Glomerular endothelial cell (primary cell): ENCODE measurements at regions not wholly inside any gene's neighbourhood (a gene's known extent, or its start where the extent isn't known, plus 50 kb on each side); places are given as distances from the start of the nearest gene placed in this dataset.
A peak's percentile ranks its signal among the peaks of the same experiment; 100 is the strongest.
"Not testable (repeated sequence)": the region's sequence is repeated elsewhere in the genome, so short reads cannot be mapped to it uniquely, and the experiment has no call there.

ENCODE experiments used
- DNase-seq: peaks from one replicate; pipeline ENCODE4 v3.0.0-alpha.2; 2011; ENCODE audit warnings: low read depth, low spot score; ENCODE audit errors: extremely low read depth

- no peak for DNase-seq
Observed at GRCh38 chr1:55904541-55904940, 674.8 kb downstream of the PLPP3 start.

- no peak for DNase-seq
Observed at GRCh38 chr1:55898181-55898580, 681.2 kb downstream of the PLPP3 start.

GRCh38 chr1:55896210-55896609, 681.0 kb upstream of the USP24 start:
- no peak for DNase-seq

GRCh38 chr1:55894521-55894920, 679.4 kb upstream of the USP24 start:
- DNase-seq: no peak

- DNase-seq: peak; percentile 18
Observed at GRCh38 chr1:55893155-55893554, 678.0 kb upstream of the USP24 start.

- DNase-seq: no peak
Observed at GRCh38 chr1:55888685-55889317, 673.6 kb upstream of the USP24 start.

- DNase-seq: no peak
Observed at GRCh38 chr1:55886856-55887712, 671.9 kb upstream of the USP24 start.

- DNase-seq: no peak
Observed at GRCh38 chr1:55885619-55886018, 670.5 kb upstream of the USP24 start.

- no peak for DNase-seq
Observed at GRCh38 chr1:55882931-55883330, 667.8 kb upstream of the USP24 start.

GRCh38 chr1:55879346-55879745, 664.2 kb upstream of the USP24 start:
- no peak for DNase-seq

GRCh38 chr1:55877437-55878232, 662.5 kb upstream of the USP24 start:
- DNase-seq: no peak

GRCh38 chr1:55876276-55877060, 661.3 kb upstream of the USP24 start:
- DNase-seq: no peak

GRCh38 chr1:55870106-55870505, 654.9 kb upstream of the USP24 start:
- DNase-seq: no peak

GRCh38 chr1:55869065-55869464, 653.9 kb upstream of the USP24 start:
- DNase-seq: no peak

- DNase-seq: no peak
Observed at GRCh38 chr1:55868026-55868425, 652.9 kb upstream of the USP24 start.

- DNase-seq: no peak
Observed at GRCh38 chr1:55867304-55867843, 652.2 kb upstream of the USP24 start.

- not testable (repeated sequence) for DNase-seq
Observed at GRCh38 chr1:55865778-55866177, 650.6 kb upstream of the USP24 start.

GRCh38 chr1:55864251-55864650, 649.1 kb upstream of the USP24 start:
- DNase-seq: no peak

- DNase-seq: no peak
Observed at GRCh38 chr1:55861676-55862340, 646.6 kb upstream of the USP24 start.
